NCI-H1694 treated with DMSO at 0.1 percent for 48 hours (cell line): ENCODE measurements at regions not wholly inside any gene's neighbourhood (a gene's known extent, or its start where the extent isn't known, plus 50 kb on each side); places are given as distances from the start of the nearest gene placed in this dataset.
"Not testable (repeated sequence)": the region's sequence is repeated elsewhere in the genome, so short reads cannot be mapped to it uniquely, and the experiment has no call there.

Experiments
- DNase-seq: peaks from one replicate; lab custom pipeline; 2025; lab: John Stamatoyannopoulos, UW

- no peak for DNase-seq
Measured at GRCh38 chr6:6091608-6092002, 84.9 kb upstream of the NRN1 start.

GRCh38 chr6:6090861-6091607, 84.3 kb upstream of the NRN1 start:
- DNase-seq, result no peak

DNA sequence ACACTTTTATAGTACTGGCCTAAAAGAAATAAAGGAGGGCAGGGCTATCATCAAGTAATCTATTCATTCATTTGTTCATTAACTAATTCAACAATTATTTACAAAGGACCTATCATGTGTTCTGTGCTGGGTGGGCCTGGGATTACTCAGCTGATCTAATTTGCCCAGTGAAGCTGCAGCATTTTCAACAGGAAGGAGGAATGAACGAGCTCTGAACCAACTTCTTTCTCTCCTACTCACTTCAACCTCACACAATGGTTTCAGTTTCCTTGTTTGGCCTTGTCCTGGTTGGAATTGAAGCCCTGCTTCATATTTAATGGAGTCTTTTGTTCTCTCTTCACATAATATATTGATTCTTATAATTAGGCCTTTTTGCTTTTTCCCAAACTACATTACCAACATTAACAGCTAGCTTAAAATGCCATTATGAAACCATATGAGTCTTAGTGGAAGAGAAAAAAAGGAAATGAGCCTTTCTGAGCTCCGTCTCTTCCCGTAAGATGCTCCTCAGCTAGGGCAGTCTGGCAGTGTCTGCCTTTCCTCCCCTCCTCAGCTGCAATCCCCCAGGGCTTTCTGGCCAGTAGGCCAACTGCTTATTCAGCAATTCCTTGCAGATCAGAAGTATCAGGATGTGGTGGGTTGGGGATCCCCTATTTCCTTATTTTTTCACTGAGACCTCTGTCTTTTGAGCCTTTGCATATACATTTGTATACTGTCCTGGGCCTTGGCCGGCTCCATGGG, 79.4 kb upstream of the NRN1 start:
- no peak for DNase-seq

GRCh38 chr6:6080975-6081374, 74.2 kb upstream of the NRN1 start:
- no peak for DNase-seq

- no peak for DNase-seq
Measured at GRCh38 chr6:6074190-6074589, 67.5 kb upstream of the NRN1 start.

- not testable (repeated sequence) for DNase-seq
Measured at GRCh38 chr6:6068157-6068556, 61.4 kb upstream of the NRN1 start.

DNA sequence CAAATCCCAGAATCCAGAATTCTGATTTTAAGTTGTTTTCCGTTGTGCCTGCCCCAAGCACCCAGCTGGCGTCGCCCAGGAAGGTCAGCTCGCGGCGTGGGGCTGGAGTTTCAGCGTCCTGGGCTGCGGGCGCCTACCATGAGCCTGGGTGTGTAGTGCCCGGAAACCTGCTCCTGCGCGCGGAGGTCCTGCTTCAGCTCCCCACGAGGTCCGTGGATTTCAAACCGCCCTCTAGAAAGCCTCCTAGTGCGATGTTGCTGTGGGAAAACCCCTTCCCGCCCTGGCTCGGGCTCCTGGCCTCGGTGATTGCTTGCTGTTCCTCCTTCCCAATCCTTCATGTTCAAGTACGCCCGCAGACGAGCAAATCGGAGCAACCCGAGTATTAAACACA, 51.3 kb upstream of the NRN1 start:
- DNase-seq, result no peak

GRCh38 chr6:6057442-6058053, 50.8 kb upstream of the NRN1 start:
- DNase-seq, result peak; percentile 74
